ENCODE measurements at regions not wholly inside any gene's neighbourhood (a gene's known extent, or its start where the extent isn't known, plus 50 kb on each side); places are given as distances from the start of the nearest gene placed in this dataset.

DNA sequence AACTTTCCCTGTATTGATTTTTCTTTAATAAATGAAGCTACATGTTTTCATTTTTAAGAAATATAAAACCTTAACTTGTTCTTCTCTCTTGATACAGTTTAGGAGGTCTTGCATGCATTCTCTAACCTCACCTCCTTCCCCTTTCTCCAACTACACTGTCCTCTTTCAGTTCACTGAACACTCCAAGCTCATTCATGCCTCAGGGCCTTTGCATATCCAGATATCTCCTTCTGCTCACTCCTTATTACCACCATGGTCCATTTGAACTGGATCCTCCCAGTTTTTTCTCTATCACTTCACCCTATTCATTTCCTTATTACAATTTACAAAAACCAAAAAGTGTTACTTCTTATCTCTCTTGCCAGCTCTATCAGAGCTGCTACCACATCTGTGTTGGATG is 242.9 kb upstream of the PLEKHG7 start:
- no peak for TF ChIP-seq EZH2 (IDR thresholded peaks at IDR 0.05)
- TF ChIP-seq POLR2AphosphoS5 (IDR thresholded peaks at IDR 0.05; ENCODE audit: borderline replicate concordance, low read depth, low read length): no peak
- no peak for TF ChIP-seq FOXP2 (optimal IDR thresholded peaks at IDR 0.05; ENCODE audit: control extremely low read depth, extremely low read length, insufficient read depth)
